ENCODE measurements at regions not wholly inside any gene's neighbourhood (a gene's known extent, or its start where the extent isn't known, plus 50 kb on each side); places are given as distances from the start of the nearest gene placed in this dataset.

DNA sequence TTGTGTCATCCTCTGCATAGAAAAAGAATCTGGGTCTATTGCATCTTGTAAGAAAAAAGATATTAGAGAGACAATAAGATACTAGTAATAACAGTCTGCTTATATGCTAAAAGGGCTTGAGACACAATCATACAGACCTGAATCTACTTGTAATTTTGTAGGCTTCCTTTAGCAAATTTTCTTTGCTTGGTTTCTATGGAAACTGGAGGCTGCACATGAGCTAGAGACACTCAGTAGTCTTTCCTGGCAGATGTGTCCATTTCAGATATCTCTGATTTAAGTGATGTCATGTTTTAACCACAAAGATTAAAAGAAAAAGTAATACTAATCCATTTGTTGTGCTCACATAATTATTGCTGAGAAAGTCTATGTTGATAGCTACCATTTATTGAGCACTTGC lies 123.9 kb upstream of the GNAO1 start:
- Mint-ChIP-seq H3K36me3 (no peaks in the 10 kb centered on the region), H3K27me3 (peaks cover 6% of the 10 kb centered on the region), H3K9me3 (no peaks in the 10 kb centered on the region), H3K27ac (no peak overlapping the region), H3K4me3 (no peak overlapping the region), H3K4me1 (no peaks in the 10 kb centered on the region)
- no peak for DNase-seq

DNA sequence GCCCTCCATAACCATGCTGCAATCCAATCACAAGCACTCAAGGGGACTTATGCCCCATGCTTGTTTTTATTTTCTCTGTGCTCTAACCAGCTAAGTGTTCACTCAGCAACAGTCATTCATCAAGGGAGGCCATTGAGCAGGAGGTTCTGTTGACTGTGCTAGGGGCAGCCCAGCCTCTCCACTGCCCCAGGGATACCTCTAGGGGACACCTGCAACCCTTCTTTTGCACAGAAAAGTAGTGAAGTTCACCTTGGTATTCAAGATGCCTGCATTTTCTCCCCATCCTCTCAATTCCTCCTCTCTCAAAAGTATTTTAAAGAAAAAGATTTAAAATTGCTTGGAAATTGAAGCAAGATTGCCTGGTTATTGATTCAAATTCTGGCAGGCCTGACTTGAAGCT lies 124.7 kb upstream of the GNAO1 start:
- no peak for DNase-seq
- Mint-ChIP-seq H3K4me1 (no peaks in the 10 kb centered on the region), H3K27ac (no peak overlapping the region), H3K27me3 (peaks cover 3% of the 10 kb centered on the region), H3K36me3 (no peaks in the 10 kb centered on the region), H3K9me3 (no peaks in the 10 kb centered on the region), H3K4me3 (no peak overlapping the region)

GRCh38 chr16:56063111-56063510 lies 128.2 kb upstream of the GNAO1 start:
- no peak for DNase-seq
- H3K36me3 Mint-ChIP-seq, result no peaks in the 10 kb centered on the region
- H3K4me1 Mint-ChIP-seq, result no peaks in the 10 kb centered on the region
- H3K27ac Mint-ChIP-seq, result no peak overlapping the region
- no peaks in the 10 kb centered on the region for H3K9me3 Mint-ChIP-seq
- no peak overlapping the region for H3K4me3 Mint-ChIP-seq
- peaks cover 6% of the 10 kb centered on the region for H3K27me3 Mint-ChIP-seq

DNA sequence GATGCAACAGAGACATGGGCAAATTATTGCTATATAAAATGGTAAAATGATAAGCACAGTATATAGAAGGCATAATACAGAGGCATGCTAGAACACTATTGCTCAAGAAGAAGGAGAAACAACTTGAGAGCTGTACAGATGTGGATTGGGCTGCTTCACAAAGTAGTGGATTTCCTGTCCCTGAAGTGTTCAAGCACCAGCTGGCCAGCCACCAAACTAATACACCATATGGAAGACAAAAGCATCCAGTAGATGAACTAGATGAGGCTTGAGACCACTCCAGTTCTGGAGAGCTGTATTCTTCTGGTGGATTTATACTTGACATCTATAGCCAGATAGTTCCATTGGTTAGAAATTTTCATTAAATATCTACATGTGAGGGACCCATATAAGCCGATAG lies 134.1 kb upstream of the GNAO1 start:
- DNase-seq, result no peak
- H3K27ac Mint-ChIP-seq, result no peak overlapping the region
- no peaks in the 10 kb centered on the region for H3K4me1 Mint-ChIP-seq
- H3K27me3 Mint-ChIP-seq, result peaks cover 18% of the 10 kb centered on the region
- H3K36me3 Mint-ChIP-seq, result no peaks in the 10 kb centered on the region
- no peaks in the 10 kb centered on the region for H3K9me3 Mint-ChIP-seq
- no peak overlapping the region for H3K4me3 Mint-ChIP-seq

DNA sequence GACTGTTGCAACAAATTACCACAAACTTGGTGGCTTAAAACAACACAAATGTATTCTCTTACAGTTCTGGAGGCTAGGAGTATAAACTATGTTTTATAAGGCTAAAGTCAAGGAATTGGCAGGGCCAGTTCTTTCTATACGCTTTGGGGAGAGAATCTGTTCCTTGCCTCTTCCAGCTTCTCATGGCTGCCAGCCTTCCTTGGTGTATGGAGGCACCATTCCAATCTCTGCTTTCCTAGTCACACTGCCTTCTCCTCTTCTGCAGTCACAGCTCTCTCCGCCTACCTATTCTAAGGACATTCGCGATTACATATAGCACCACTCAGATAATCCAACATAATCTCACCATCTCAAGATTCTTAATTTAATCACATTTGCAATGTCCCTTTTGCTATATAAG lies 140.4 kb upstream of the GNAO1 start:
- no peak for DNase-seq
- Mint-ChIP-seq H3K36me3 (no peaks in the 10 kb centered on the region), H3K4me1 (peaks cover 2% of the 10 kb centered on the region), H3K4me3 (no peak overlapping the region), H3K27ac (no peak overlapping the region), H3K27me3 (peaks cover 22% of the 10 kb centered on the region), H3K9me3 (no peaks in the 10 kb centered on the region)

- H3K27me3 Mint-ChIP-seq, result peaks cover 24% of the 10 kb centered on the region
- H3K27ac Mint-ChIP-seq, result no peak overlapping the region
- no peaks in the 10 kb centered on the region for H3K36me3 Mint-ChIP-seq
- no peak for DNase-seq
- H3K4me3 Mint-ChIP-seq, result no peak overlapping the region
- peaks cover 2% of the 10 kb centered on the region for H3K4me1 Mint-ChIP-seq
- no peaks in the 10 kb centered on the region for H3K9me3 Mint-ChIP-seq
Measured at GRCh38 chr16:56048425-56049105, 142.7 kb upstream of the GNAO1 start.

DNA sequence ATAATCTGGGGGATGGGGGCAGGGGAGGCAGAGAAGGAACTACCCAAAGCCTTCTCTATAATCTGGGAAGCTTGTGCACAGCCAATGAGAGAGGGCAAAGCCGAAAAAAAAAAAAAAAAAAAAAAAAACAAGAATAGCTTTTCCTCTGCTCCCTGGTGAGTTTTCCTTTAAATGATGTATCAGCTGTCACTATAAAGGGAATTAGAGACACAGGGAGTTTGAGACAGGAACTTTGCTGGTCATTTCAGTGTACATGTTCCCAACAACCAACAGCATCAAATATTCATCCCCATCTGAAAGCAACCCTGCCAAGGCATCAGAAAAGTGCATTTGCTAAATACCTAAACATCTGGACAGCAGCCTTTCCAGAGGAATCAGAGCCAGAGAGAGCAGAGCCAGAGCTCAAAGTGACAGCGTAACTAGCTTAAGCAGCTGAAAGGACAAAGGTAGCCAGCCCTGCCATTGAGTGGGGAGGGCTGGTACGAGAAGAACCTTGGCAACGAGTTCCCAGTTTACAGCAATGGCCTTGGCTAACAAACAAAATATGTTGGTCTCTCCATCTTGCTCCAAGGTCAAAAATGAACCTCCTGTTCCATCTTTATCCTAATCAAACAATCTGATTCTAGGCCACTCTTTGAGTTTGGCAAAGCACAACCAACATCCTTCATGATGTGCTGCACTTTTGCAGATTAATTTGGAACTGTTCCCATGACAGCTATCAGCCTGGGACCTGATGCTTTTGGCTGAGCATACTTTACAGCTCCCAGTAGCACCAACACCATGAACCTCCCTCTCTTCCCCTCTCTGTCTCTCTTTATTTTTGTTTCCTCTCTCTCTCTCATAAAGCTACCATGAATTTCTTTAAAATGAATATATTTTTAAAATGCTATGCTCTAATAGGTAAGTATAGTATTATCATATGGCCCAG lies 143.7 kb upstream of the GNAO1 start:
- Mint-ChIP-seq H3K9me3 (no peaks in the 10 kb centered on the region), H3K4me3 (no peak overlapping the region), H3K4me1 (peaks cover 2% of the 10 kb centered on the region), H3K36me3 (no peaks in the 10 kb centered on the region), H3K27me3 (peaks cover 33% of the 10 kb centered on the region), H3K27ac (no peak overlapping the region)
- DNase-seq, result no peak

DNA sequence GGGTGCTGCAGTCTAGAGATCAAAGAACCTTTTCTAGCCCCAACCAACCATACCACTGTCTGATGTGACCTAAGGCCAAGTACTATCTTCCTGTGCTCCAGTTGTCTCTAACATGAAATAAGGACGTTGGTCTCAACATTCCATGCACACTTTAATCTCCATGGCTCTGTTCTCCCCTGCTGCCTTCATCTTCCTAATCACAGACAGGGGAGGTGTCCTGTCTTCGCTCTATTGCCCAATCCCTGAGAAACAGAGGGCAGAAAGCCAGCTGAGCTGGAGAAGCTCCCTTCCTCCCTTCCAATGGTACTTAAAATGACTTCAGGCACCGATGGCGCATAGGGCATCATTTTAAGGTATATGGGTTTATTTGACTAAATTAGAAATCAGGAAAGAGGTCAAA lies 148.9 kb upstream of the GNAO1 start:
- H3K36me3 Mint-ChIP-seq, result no peaks in the 10 kb centered on the region
- H3K4me3 Mint-ChIP-seq, result no peak overlapping the region
- no peak for DNase-seq
- no peak overlapping the region for H3K27ac Mint-ChIP-seq
- peaks cover 7% of the 10 kb centered on the region for H3K9me3 Mint-ChIP-seq
- H3K4me1 Mint-ChIP-seq, result no peaks in the 10 kb centered on the region
- peaks cover 57% of the 10 kb centered on the region for H3K27me3 Mint-ChIP-seq

DNA sequence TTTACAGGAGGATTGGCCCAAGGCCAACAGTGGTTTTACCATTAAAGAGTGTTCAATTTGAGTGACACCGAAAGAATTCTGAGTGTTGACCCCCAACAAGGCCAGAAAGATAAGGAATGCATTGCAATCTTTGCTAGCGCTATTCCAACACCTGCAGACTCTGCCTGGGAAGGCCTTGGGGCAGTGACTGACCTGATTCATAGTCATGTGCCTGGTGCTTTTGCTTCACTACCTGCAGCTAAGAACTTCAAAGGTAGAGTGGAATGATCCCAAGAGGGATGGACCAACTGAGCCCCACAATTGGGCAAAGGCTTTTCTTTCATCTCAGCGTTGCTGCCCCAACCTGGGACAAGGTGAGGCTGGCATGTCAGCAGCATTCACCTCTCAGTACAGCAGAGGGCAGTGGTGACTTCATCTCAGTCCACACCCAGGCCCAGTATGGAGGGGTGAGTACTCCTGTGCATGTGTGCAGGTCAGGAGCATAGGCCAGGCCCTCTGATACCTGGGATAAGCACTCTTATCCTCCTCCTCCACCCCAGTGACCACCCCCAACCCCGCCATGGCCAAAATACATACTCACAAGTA lies 149.6 kb upstream of the GNAO1 start:
- Mint-ChIP-seq H3K9me3 (peaks cover 14% of the 10 kb centered on the region), H3K27ac (no peak overlapping the region), H3K4me3 (no peak overlapping the region)

GRCh38 chr16:56038564-56039098 lies 152.7 kb upstream of the GNAO1 start:
- H3K4me1 Mint-ChIP-seq, result no peaks in the 10 kb centered on the region
- no peak overlapping the region for H3K4me3 Mint-ChIP-seq
- H3K27me3 Mint-ChIP-seq, result peaks cover 49% of the 10 kb centered on the region
- no peak overlapping the region for H3K27ac Mint-ChIP-seq
- no peaks in the 10 kb centered on the region for H3K36me3 Mint-ChIP-seq
- DNase-seq, result no peak
- peaks cover 18% of the 10 kb centered on the region for H3K9me3 Mint-ChIP-seq

More for the DNA sequence above, 149.6 kb upstream of the GNAO1 start:
- DNase-seq, result peak; percentile 5
- Mint-ChIP-seq H3K36me3 (no peaks in the 10 kb centered on the region), H3K4me1 (no peaks in the 10 kb centered on the region), H3K27me3 (peaks cover 58% of the 10 kb centered on the region)

DNA sequence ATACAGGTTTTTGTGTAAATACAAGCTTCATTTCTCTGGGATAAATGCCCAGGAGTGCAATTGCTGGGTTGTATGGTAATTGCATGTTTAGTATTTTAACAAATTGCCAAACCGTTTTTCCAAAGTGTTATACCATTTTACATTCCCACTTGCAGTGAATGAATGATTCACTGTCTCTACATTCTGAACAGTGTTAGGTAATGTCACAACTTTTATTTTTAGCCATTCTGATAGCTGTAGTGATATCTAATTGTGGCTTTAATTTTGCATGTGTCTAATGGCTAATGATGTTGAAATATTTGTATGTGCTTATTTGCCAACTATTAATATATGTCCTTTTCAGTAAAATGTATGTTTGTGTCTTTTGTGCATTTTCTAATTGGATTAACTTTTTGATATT lies 156.9 kb upstream of the CES5A start:
- Mint-ChIP-seq H3K9me3 (peaks cover 7% of the 10 kb centered on the region), H3K36me3 (no peaks in the 10 kb centered on the region), H3K27me3 (peaks cover 21% of the 10 kb centered on the region), H3K27ac (no peak overlapping the region), H3K4me3 (no peak overlapping the region), H3K4me1 (no peaks in the 10 kb centered on the region)
- no peak for DNase-seq

- H3K27me3 Mint-ChIP-seq, result peaks cover 17% of the 10 kb centered on the region
- H3K4me3 Mint-ChIP-seq, result no peak overlapping the region
- no peaks in the 10 kb centered on the region for H3K4me1 Mint-ChIP-seq
- no peaks in the 10 kb centered on the region for H3K36me3 Mint-ChIP-seq
- H3K9me3 Mint-ChIP-seq, result no peaks in the 10 kb centered on the region
- DNase-seq, result no peak
- H3K27ac Mint-ChIP-seq, result no peak overlapping the region
Measured at GRCh38 chr16:56029026-56029425, 153.9 kb upstream of the CES5A start.

- H3K4me3 Mint-ChIP-seq, result no peak overlapping the region
- H3K27ac Mint-ChIP-seq, result no peak overlapping the region
- no peak for DNase-seq
- no peaks in the 10 kb centered on the region for H3K9me3 Mint-ChIP-seq
- H3K36me3 Mint-ChIP-seq, result no peaks in the 10 kb centered on the region
- H3K27me3 Mint-ChIP-seq, result peaks cover 5% of the 10 kb centered on the region
- H3K4me1 Mint-ChIP-seq, result no peaks in the 10 kb centered on the region
Measured at GRCh38 chr16:56022818-56023217, 147.6 kb upstream of the CES5A start.

GRCh38 chr16:56019274-56019673 lies 144.1 kb upstream of the CES5A start:
- DNase-seq, result no peak
- H3K36me3 Mint-ChIP-seq, result no peaks in the 10 kb centered on the region
- no peak overlapping the region for H3K4me3 Mint-ChIP-seq
- no peaks in the 10 kb centered on the region for H3K9me3 Mint-ChIP-seq
- H3K4me1 Mint-ChIP-seq, result no peaks in the 10 kb centered on the region
- no peak overlapping the region for H3K27ac Mint-ChIP-seq
- H3K27me3 Mint-ChIP-seq, result peaks cover 3% of the 10 kb centered on the region

- Mint-ChIP-seq H3K27ac (no peak overlapping the region), H3K9me3 (no peaks in the 10 kb centered on the region), H3K27me3 (peaks cover 13% of the 10 kb centered on the region), H3K36me3 (no peaks in the 10 kb centered on the region), H3K4me1 (no peaks in the 10 kb centered on the region), H3K4me3 (no peak overlapping the region)
- DNase-seq, result peak; percentile 23
Measured at GRCh38 chr16:56013962-56014552, 138.9 kb upstream of the CES5A start.

Data from activated naive CD8-positive, alpha-beta T cell treated with anti-CD3 and anti-CD28 coated beads for 36 hours (primary cell).